ENCODE measurements at regions not wholly inside any gene's neighbourhood (a gene's known extent, or its start where the extent isn't known, plus 50 kb on each side); places are given as distances from the start of the nearest gene placed in this dataset.

DNA sequence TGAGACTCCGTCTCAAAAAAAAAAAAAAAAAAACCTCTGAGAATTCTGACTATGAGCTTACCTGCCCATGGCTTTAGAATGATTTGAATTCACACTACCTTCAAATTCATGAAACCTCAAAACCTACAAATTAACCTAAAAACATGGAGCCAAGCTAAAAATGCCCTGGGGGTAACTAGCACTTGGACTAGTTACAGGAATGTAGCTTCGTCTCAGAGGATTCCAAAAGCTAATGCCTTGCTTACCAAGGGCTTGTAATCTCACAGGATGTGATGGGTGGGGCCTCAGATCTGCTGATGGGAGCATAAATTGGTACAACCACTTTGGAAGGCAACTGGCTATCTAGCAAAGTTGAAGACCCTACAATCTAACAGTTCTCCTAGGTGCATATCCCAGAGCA lies 79.4 kb upstream of the SPRY1 start:
- no peak overlapping the region for H3K27ac ChIP-seq
- no peaks in the 10 kb centered on the region for H3K36me3 ChIP-seq
- WGBS, 2 donors: 90 to 99% methylated on average over 2 of the region's 2 CpGs
- H3K27me3 ChIP-seq: no peaks in the 10 kb centered on the region
- H3K9me3 ChIP-seq: no peaks in the 10 kb centered on the region
- ATAC-seq: no peak
- H3K4me1 ChIP-seq: no peaks in the 10 kb centered on the region
- H3K4me3 ChIP-seq: no peak overlapping the region
- TF ChIP-seq, protein P1, sequence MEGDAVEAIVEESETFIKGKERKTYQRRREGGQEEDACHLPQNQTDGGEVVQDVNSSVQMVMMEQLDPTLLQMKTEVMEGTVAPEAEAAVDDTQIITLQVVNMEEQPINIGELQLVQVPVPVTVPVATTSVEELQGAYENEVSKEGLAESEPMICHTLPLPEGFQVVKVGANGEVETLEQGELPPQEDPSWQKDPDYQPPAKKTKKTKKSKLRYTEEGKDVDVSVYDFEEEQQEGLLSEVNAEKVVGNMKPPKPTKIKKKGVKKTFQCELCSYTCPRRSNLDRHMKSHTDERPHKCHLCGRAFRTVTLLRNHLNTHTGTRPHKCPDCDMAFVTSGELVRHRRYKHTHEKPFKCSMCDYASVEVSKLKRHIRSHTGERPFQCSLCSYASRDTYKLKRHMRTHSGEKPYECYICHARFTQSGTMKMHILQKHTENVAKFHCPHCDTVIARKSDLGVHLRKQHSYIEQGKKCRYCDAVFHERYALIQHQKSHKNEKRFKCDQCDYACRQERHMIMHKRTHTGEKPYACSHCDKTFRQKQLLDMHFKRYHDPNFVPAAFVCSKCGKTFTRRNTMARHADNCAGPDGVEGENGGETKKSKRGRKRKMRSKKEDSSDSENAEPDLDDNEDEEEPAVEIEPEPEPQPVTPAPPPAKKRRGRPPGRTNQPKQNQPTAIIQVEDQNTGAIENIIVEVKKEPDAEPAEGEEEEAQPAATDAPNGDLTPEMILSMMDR (IDR thresholded peaks at IDR 0.05): no peak
- DNase-seq: no peak
- no peak for FAIRE-seq
- intact Hi-C loops (cut with DNase I): no loop called here

DNA sequence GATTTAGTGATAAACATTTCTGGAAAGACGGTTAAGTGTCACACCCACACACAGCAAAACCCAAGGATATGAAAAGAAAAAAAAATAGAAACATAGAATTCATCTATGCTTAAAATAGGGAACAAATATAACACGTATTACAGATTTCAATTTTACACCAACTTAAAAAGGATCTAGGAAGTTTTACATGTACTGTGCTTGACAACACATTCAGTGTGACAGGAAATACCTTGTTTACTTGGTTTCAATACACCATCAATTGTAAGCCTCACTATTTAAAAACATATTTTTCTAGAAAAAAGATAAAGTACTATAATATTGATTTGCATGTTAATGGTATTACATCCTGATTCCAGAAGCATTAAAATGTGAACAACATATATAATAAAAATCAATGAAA lies 77.0 kb upstream of the SPRY1 start:
- H3K27me3 ChIP-seq: no peaks in the 10 kb centered on the region
- no peaks in the 10 kb centered on the region for H3K4me1 ChIP-seq
- H3K4me3 ChIP-seq: no peak overlapping the region
- 88 to 96% methylated on average over 2 of the region's 2 CpGs for WGBS, 2 donors
- FAIRE-seq (no peak), DNase-seq (no peak), ATAC-seq (no peak)
- intact Hi-C loops (cut with DNase I): no loop called here
- H3K27ac ChIP-seq: no peak overlapping the region
- TF ChIP-seq, protein P1 (IDR thresholded peaks at IDR 0.05): no peak
- H3K36me3 ChIP-seq: no peaks in the 10 kb centered on the region
- no peaks in the 10 kb centered on the region for H3K9me3 ChIP-seq

DNA sequence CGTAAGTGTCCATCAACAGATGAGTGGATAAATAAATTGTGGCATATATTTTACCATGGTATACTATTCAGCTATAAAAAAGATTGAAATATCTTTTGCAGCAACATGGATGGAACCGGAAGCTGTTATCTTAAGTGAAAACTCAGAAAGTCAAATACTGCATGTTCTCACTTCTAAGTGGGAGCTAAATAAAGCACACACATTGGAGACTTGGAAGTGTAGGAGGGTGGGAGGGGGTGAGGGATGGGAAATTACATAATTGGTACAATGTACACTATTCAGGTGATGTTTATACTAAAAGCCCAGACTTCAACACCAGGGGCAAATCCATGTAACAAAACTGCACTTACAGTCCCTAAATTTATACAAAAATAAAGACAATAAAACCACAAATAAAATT lies 72.6 kb upstream of the SPRY1 start:
- WGBS, 2 donors: 85 to 98% methylated on average over 2 of the region's 2 CpGs
- no peaks in the 10 kb centered on the region for H3K4me1 ChIP-seq
- ATAC-seq (no peak), FAIRE-seq (no peak), DNase-seq (no peak)
- no peaks in the 10 kb centered on the region for H3K9me3 ChIP-seq
- TF ChIP-seq, protein P1 (IDR thresholded peaks at IDR 0.05): no peak
- H3K27me3 ChIP-seq: no peaks in the 10 kb centered on the region
- no peaks in the 10 kb centered on the region for H3K36me3 ChIP-seq
- H3K4me3 ChIP-seq: no peak overlapping the region
- intact Hi-C loops (cut with DNase I): no loop called here
- H3K27ac ChIP-seq: no peak overlapping the region

DNA sequence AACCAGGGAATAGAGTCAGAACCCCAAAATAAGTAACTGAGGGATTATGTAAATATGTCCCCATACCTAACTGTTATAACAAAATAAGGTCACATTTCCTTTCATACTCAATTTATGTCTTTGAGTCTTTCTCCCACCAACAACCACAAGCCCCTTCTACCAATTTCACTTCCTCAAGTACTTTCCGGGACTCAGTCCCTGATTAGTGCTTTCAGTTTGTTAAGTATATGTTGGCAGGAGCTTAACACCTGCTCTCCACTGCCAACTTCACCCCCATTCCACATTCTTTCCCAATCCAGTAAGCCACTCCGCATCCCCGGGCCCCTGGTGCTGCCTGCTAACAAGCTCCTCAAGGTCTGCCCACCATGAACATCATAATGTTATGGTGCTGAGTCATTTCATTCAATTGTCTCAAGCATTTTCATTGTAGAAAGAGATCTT lies 71.3 kb upstream of the SPRY1 start:
- H3K9me3 ChIP-seq: no peaks in the 10 kb centered on the region
- H3K4me3 ChIP-seq: no peak overlapping the region
- FAIRE-seq: no peak
- H3K36me3 ChIP-seq: no peaks in the 10 kb centered on the region
- DNase-seq: no peak
- no peaks in the 10 kb centered on the region for H3K27me3 ChIP-seq
- H3K27ac ChIP-seq: no peak overlapping the region
- H3K4me1 ChIP-seq: no peaks in the 10 kb centered on the region
- intact Hi-C loops (cut with DNase I): no loop called here
- 77 to 81% methylated on average over 3 of the region's 3 CpGs for WGBS, 2 donors
- TF ChIP-seq, protein P1 (IDR thresholded peaks at IDR 0.05): no peak
- no peak for ATAC-seq

DNA sequence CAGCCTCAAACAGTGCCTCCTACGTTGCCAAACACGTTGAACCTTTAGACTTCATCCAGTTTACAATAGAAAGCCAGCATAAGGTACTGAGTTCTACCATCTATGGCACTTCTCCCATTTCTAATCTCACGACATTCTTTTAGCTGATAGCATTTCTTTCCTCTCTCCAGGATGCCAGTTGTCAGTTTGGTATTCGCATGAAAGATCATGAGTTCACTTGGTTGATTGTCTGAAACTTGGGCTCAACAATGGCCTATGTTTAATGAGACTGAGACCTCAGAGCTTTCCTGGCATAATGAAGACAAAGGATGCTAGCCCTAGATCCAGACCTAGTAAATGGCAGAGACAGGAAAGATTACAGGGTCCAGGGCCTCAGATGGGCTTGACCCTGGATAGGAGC lies 69.2 kb upstream of the SPRY1 start:
- no peak overlapping the region for H3K4me3 ChIP-seq
- no peaks in the 10 kb centered on the region for H3K4me1 ChIP-seq
- intact Hi-C loops (cut with DNase I): no loop called here
- TF ChIP-seq, protein P1 (IDR thresholded peaks at IDR 0.05): no peak
- no peaks in the 10 kb centered on the region for H3K36me3 ChIP-seq
- FAIRE-seq (no peak), DNase-seq (no peak), ATAC-seq (no peak)
- no peaks in the 10 kb centered on the region for H3K27me3 ChIP-seq
- no peaks in the 10 kb centered on the region for H3K9me3 ChIP-seq
- WGBS, 2 donors: 54% methylated on average over 4 of the region's 4 CpGs
- no peak overlapping the region for H3K27ac ChIP-seq

Measured in pancreas (tissue), 10 donors.